ENCODE measurements at regions not wholly inside any gene's neighbourhood (a gene's known extent, or its start where the extent isn't known, plus 50 kb on each side); places are given as distances from the start of the nearest gene placed in this dataset.

- no peaks in the 10 kb centered on the region for H3K27me3 ChIP-seq
- no peak overlapping the region for H3K4me3 ChIP-seq
- ATAC-seq (ENCODE audit: low FRiP score in 2 of 2) (no peak), DNase-seq (no peak)
- 94 to 98% methylated on average over 1 of the region's 1 CpG for WGBS, 2 donors
- no peaks in the 10 kb centered on the region for H3K36me3 ChIP-seq
- H3K27ac ChIP-seq = no peak overlapping the region
- H3K9me3 ChIP-seq = no peaks in the 10 kb centered on the region
- no peak for TF ChIP-seq POLR2AphosphoS5 (IDR thresholded peaks at IDR 0.05)
- TF ChIP-seq POLR2A (IDR thresholded peaks at IDR 0.05) = no peak
- TF ChIP-seq CTCF (IDR thresholded peaks at IDR 0.05) = no peak
- TF ChIP-seq EP300 (IDR thresholded peaks at IDR 0.05) = no peak
- H3K4me1 ChIP-seq = peaks cover 12 to 16% (median 14%) of the 10 kb centered on the region in 4 donors
Observed at GRCh38 chr11:104614117-104614680, 284.1 kb downstream of the CASP12 start.

GRCh38 chr11:104610635-104611034 lies 287.6 kb downstream of the CASP12 start:
- Histone ChIP-seq H3K27me3 (no peaks in the 10 kb centered on the region), H3K9me3 (no peaks in the 10 kb centered on the region), H3K4me3 (no peak overlapping the region), H3K4me1 (peaks cover 8 to 15% (median 9%) of the 10 kb centered on the region in 4 donors), H3K36me3 (no peaks in the 10 kb centered on the region), H3K27ac (peak overlapping the region in 1 of 4 donors; percentile 62)
- ATAC-seq (ENCODE audit: low FRiP score in 2 of 2) (no peak), DNase-seq (no peak)
- TF ChIP-seq POLR2A (IDR thresholded peaks at IDR 0.05) (no peak), CTCF (IDR thresholded peaks at IDR 0.05) (no peak), POLR2AphosphoS5 (IDR thresholded peaks at IDR 0.05) (no peak), EP300 (IDR thresholded peaks at IDR 0.05) (no peak)
- WGBS, 2 donors = 85 to 90% methylated on average over 3 of the region's 3 CpGs

GRCh38 chr11:104609311-104610085 lies 288.8 kb downstream of the CASP12 start:
- ATAC-seq (ENCODE audit: low FRiP score in 2 of 2) = peak in 1 of 2 donors; percentile 87

GRCh38 chr11:104602643-104603042 lies 295.6 kb downstream of the CASP12 start:
- no peak for ATAC-seq (ENCODE audit: low FRiP score in 2 of 2)
- TF ChIP-seq POLR2A (IDR thresholded peaks at IDR 0.05) (no peak), EP300 (IDR thresholded peaks at IDR 0.05) (no peak), CTCF (IDR thresholded peaks at IDR 0.05) (no peak), POLR2AphosphoS5 (IDR thresholded peaks at IDR 0.05) (no peak)

More at GRCh38 chr11:104609311-104610085, 288.8 kb downstream of the CASP12 start:
- no peaks in the 10 kb centered on the region for H3K27me3 ChIP-seq
- H3K4me3 ChIP-seq = no peak overlapping the region
- no peak for TF ChIP-seq POLR2A (IDR thresholded peaks at IDR 0.05)
- no peak for TF ChIP-seq POLR2AphosphoS5 (IDR thresholded peaks at IDR 0.05)
- TF ChIP-seq CTCF (IDR thresholded peaks at IDR 0.05) = peak; percentile 34 to 65 (median 60)
- TF ChIP-seq EP300 (IDR thresholded peaks at IDR 0.05) = no peak
- H3K4me1 ChIP-seq = peaks cover 8 to 15% (median 9%) of the 10 kb centered on the region in 4 donors
- H3K36me3 ChIP-seq = no peaks in the 10 kb centered on the region
- DNase-seq = peak in 1 of 2 donors; percentile 23
- H3K9me3 ChIP-seq = no peaks in the 10 kb centered on the region
- H3K27ac ChIP-seq = peak overlapping the region in 2 of 4 donors; percentile 52 to 62
- WGBS, 2 donors = 11 to 30% methylated on average over 2 of the region's 2 CpGs

More at GRCh38 chr11:104602643-104603042, 295.6 kb downstream of the CASP12 start:
- H3K9me3 ChIP-seq = peaks cover 0 to 4% (median 0%) of the 10 kb centered on the region in 4 donors
- no peaks in the 10 kb centered on the region for H3K27me3 ChIP-seq
- H3K4me1 ChIP-seq = no peaks in the 10 kb centered on the region
- no peak overlapping the region for H3K4me3 ChIP-seq
- 82 to 89% methylated on average over 4 of the region's 4 CpGs for whole genome bisulfite sequencing, 2 donors
- DNase-seq = no peak
- no peak overlapping the region for H3K27ac ChIP-seq
- H3K36me3 ChIP-seq = no peaks in the 10 kb centered on the region

Measured in upper lobe of left lung (tissue), 6 donors.